HG03139 (cell line): ENCODE measurements at regions not wholly inside any gene's neighbourhood (a gene's known extent, or its start where the extent isn't known, plus 50 kb on each side); places are given as distances from the start of the nearest gene placed in this dataset.
A peak's percentile ranks its signal among the peaks of the same experiment; 100 is the strongest.

Experiments used
- ATAC-seq: cut with Tn5 transposase; IDR thresholded peaks from one replicate; pipeline ENCODE4 v1.9.1; 2021; ENCODE audit not compliant: unreplicated experiment

GRCh38 chrX:9341291-9342201 is 123.3 kb upstream of the TBL1X start:
- ATAC-seq = peak; percentile 75

GRCh38 chrX:9342561-9343051 is 122.3 kb upstream of the TBL1X start:
- no peak for ATAC-seq

- ATAC-seq = no peak
These were observed 120.9 kb upstream of the TBL1X start for GRCh38 chrX:9343971-9344370.

- no peak for ATAC-seq
These were observed 118.9 kb upstream of the TBL1X start for GRCh38 chrX:9345957-9346356.

- ATAC-seq = no peak
These were observed 115.0 kb upstream of the TBL1X start for GRCh38 chrX:9349572-9350494.

GRCh38 chrX:9351126-9351525 is 113.7 kb upstream of the TBL1X start:
- no peak for ATAC-seq

GRCh38 chrX:9352243-9352642 is 112.6 kb upstream of the TBL1X start:
- peak; percentile 56 for ATAC-seq

- ATAC-seq = peak; percentile 83
These were observed 112.0 kb upstream of the TBL1X start for GRCh38 chrX:9352694-9353411.

- ATAC-seq = no peak
These were observed 109.9 kb upstream of the TBL1X start for GRCh38 chrX:9354918-9355317.

- ATAC-seq = no peak
These were observed 109.1 kb upstream of the TBL1X start for GRCh38 chrX:9355739-9356138.

- no peak for ATAC-seq
These were observed 108.0 kb upstream of the TBL1X start for GRCh38 chrX:9356846-9357245.

GRCh38 chrX:9357518-9358114 is 107.2 kb upstream of the TBL1X start:
- ATAC-seq = no peak

- ATAC-seq = no peak
These were observed 102.4 kb upstream of the TBL1X start for GRCh38 chrX:9362363-9362928.

- no peak for ATAC-seq
These were observed 97.4 kb upstream of the TBL1X start for GRCh38 chrX:9367421-9367820.

GRCh38 chrX:9368262-9368661 is 96.6 kb upstream of the TBL1X start:
- no peak for ATAC-seq

- no peak for ATAC-seq
These were observed 95.0 kb upstream of the TBL1X start for GRCh38 chrX:9369802-9370291.

GRCh38 chrX:9370893-9371292 is 94.0 kb upstream of the TBL1X start:
- ATAC-seq = no peak

- ATAC-seq = no peak
These were observed 92.0 kb upstream of the TBL1X start for GRCh38 chrX:9372866-9373265.

GRCh38 chrX:9373789-9374188 is 91.1 kb upstream of the TBL1X start:
- no peak for ATAC-seq

GRCh38 chrX:9374555-9374954 is 90.3 kb upstream of the TBL1X start:
- ATAC-seq = no peak
